SK-N-SH (cell line): ENCODE measurements at regions not wholly inside any gene's neighbourhood (a gene's known extent, or its start where the extent isn't known, plus 50 kb on each side); places are given as distances from the start of the nearest gene placed in this dataset.

Experiments used
- CTCF ChIA-PET: fragments of 300-600, 350-600 bp; formaldehyde crosslinking; extraction: SDS; loops from one replicate; lab custom pipeline; 2021; lab: Yijun Ruan, JAX
- POLR2A ChIA-PET: fragments of 350-600 bp; sonication (Branson Sonifier 250); formaldehyde crosslinking; extraction: SDS; loops from one replicate; lab custom pipeline; 2020; ENCODE audit warnings: antibody characterized with exemption, inconsistent platforms; lab: Yijun Ruan, JAX
- DNase-seq: peaks from one replicate; pipeline ENCODE4 v3.0.0; 2012
- H2AFZ ChIP-seq: fragments of 200-600 bp; sonication (generic); 2 replicates; pipeline ENCODE4 v1.8.1; 2016; ENCODE audit warnings: antibody characterized with exemption, mild to moderate bottlenecking, low read depth
- H3F3A ChIP-seq: fragments of 200-600 bp; sonication (generic); replicated peaks from 2 replicates; pipeline ENCODE3; 2016; ENCODE audit warnings: antibody characterized with exemption, mild to moderate bottlenecking; ENCODE audit not compliant: insufficient read depth
- H3K27ac ChIP-seq, 2 experiments: fragments of 200-500 bp in 1 of 2; fragments of 200-600 bp in 1 of 2; sonication (Bioruptor generic) in 1 of 2; sonication (generic), shearing (Covaris generic) in 1 of 2; 2 replicates each; pipeline versions ENCODE4 v1.5.1 to v1.6.1; 2014 to 2016; ENCODE audit warnings: low read depth in 2 of 2, inconsistent platforms in 1 of 2, low read length in 1 of 2, mild to moderate bottlenecking in 1 of 2, mixed read lengths in 1 of 2
- H3K27me3 ChIP-seq: fragments of 200-600 bp; sonication (generic), shearing (Covaris generic); 2 replicates; pipeline ENCODE4 v1.6.1; 2016; ENCODE audit warnings: mixed run types; ENCODE audit not compliant: insufficient read depth
- H3K36me3 ChIP-seq, 2 experiments: fragments of 200-500 bp in 1 of 2; fragments of 200-600 bp in 1 of 2; sonication (Bioruptor generic) in 1 of 2; sonication (generic) in 1 of 2; replicated peaks in 1 of 2; 2 replicates each; pipeline versions ENCODE3 to v1.5.1; 2014 to 2016; ENCODE audit warnings: low read length in 1 of 2, mild to moderate bottlenecking in 1 of 2; ENCODE audit not compliant: insufficient read depth in 2 of 2, control insufficient read depth in 1 of 2
- H3K4me1 ChIP-seq, 2 experiments: fragments of 200-500 bp in 1 of 2; fragments of 200-600 bp in 1 of 2; sonication (Bioruptor generic) in 1 of 2; sonication (generic), shearing (Covaris generic) in 1 of 2; 2 replicates each; pipeline versions ENCODE4 v1.5.1 to v1.6.1; 2014 to 2016; ENCODE audit warnings: low read depth in 1 of 2, low read length in 1 of 2, mixed run types in 1 of 2; ENCODE audit not compliant: insufficient read depth in 2 of 2, control insufficient read depth in 1 of 2
- H3K4me2 ChIP-seq: fragments of 200-600 bp; sonication (generic), shearing (Covaris generic); 2 replicates; pipeline ENCODE4 v1.6.1; 2017; ENCODE audit warnings: mixed run types
- H3K4me3 ChIP-seq, 2 experiments: fragments of 200-500 bp in 1 of 2; fragments of 200-600 bp in 1 of 2; sonication (Bioruptor generic) in 1 of 2; sonication (generic), shearing (Covaris generic) in 1 of 2; 2 replicates each; pipeline versions ENCODE4 v1.5.1 to v1.8.1; 2014 to 2016; ENCODE audit warnings: low read depth in 2 of 2, inconsistent platforms in 1 of 2, low read length in 1 of 2, mild to moderate bottlenecking in 1 of 2, mixed read lengths in 1 of 2, moderate library complexity in 1 of 2
- H3K79me2 ChIP-seq: fragments of 200-600 bp; sonication (generic); 2 replicates; pipeline ENCODE4 v1.8.1; 2017; ENCODE audit warnings: mild to moderate bottlenecking; ENCODE audit not compliant: insufficient read depth
- H3K9ac ChIP-seq: fragments of 200-600 bp; sonication (generic); 2 replicates; pipeline ENCODE4 v1.6.1; 2017; ENCODE audit warnings: mixed run types
- H3K9me2 ChIP-seq: fragments of 200-600 bp; sonication (generic); 2 replicates; pipeline ENCODE4 v1.6.1; 2017; ENCODE audit warnings: mixed run types
- H3K9me3 ChIP-seq: fragments of 200-600 bp; sonication (generic); 2 replicates; pipeline ENCODE4 v1.6.1; 2017; ENCODE audit warnings: mixed run types, mild to moderate bottlenecking, moderate library complexity
- H4K20me1 ChIP-seq: fragments of 200-600 bp; sonication (generic); 2 replicates; pipeline ENCODE4 v1.6.1; 2017; ENCODE audit warnings: mild to moderate bottlenecking, mixed run types; ENCODE audit not compliant: insufficient read depth
- CHD2 ChIP-seq: fragments of 150-350 bp; IDR thresholded peaks from 2 replicates; pipeline ENCODE4 v1.6.1; 2018; ENCODE audit warnings: low read length; ENCODE audit not compliant: partially characterized antibody
- ELF1 ChIP-seq: IDR thresholded peaks from 2 replicates; pipeline ENCODE4 v1.4.0; 2012
- FOXJ3 ChIP-seq: sonication (generic); formaldehyde crosslinking; IDR thresholded peaks from 2 replicates; pipeline ENCODE4 v1.5.1; 2020; ENCODE audit warnings: mild to moderate bottlenecking, missing genetic modification reagents
- GATA2 ChIP-seq: sonication (generic); formaldehyde crosslinking; IDR thresholded peaks from 2 replicates; pipeline ENCODE4 v1.5.0; 2020; ENCODE audit warnings: mild to moderate bottlenecking, missing genetic modification reagents
- IRF3 ChIP-seq: fragments of 150-350 bp; IDR thresholded peaks from 2 replicates; pipeline ENCODE4 v1.6.1; 2016; ENCODE audit warnings: mild to moderate bottlenecking, low read depth, low read length
- NFIC ChIP-seq: IDR thresholded peaks from 2 replicates; pipeline ENCODE4 v1.4.0; 2012; ENCODE audit warnings: borderline replicate concordance
- NRF1 ChIP-seq: IDR thresholded peaks from 2 replicates; pipeline ENCODE4 v1.6.1; 2012; ENCODE audit warnings: low read depth, mild to moderate bottlenecking, low read length
- POLR2AphosphoS5 ChIP-seq: IDR thresholded peaks from 2 replicates; pipeline ENCODE4 v1.6.1; 2012; ENCODE audit warnings: low read depth, low read length
- RAD21 ChIP-seq: IDR thresholded peaks from 2 replicates; pipeline ENCODE4 v1.6.1; 2012; ENCODE audit warnings: mild to moderate bottlenecking, low read length
- RXRA ChIP-seq: IDR thresholded peaks from 2 replicates; pipeline ENCODE4 v1.4.0; 2012; ENCODE audit warnings: low read depth, mild to moderate bottlenecking, borderline replicate concordance
- SIN3A ChIP-seq: IDR thresholded peaks from 2 replicates; pipeline ENCODE4 v1.6.1; 2012; ENCODE audit warnings: low read depth, mild to moderate bottlenecking, low read length, moderate library complexity, borderline replicate concordance
- USF2 ChIP-seq: fragments of 150-350 bp; IDR thresholded peaks from 2 replicates; pipeline ENCODE4 v1.6.1; 2017; ENCODE audit warnings: antibody characterized with exemption, low read length, low read depth, borderline replicate concordance
- WGBS: methylation state at CpG from one replicate; pipeline ENCODE4 v1.1.6; 2017; ENCODE audit warnings: low lambda C conversion rate; 5-methylcytosine and 5-hydroxymethylcytosine counted together
- TF ChIP-seq, protein P1 (sequence below): IDR thresholded peaks from 2 replicates; pipeline ENCODE4; 2012
- TF ChIP-seq, protein P2 (sequence below): fragments of 200-600 bp; sonication (generic); IDR thresholded peaks from 2 replicates; pipeline ENCODE4 v1.6.1; 2017; ENCODE audit warnings: antibody characterized with exemption, mild to moderate bottlenecking, moderate library complexity

DNA sequence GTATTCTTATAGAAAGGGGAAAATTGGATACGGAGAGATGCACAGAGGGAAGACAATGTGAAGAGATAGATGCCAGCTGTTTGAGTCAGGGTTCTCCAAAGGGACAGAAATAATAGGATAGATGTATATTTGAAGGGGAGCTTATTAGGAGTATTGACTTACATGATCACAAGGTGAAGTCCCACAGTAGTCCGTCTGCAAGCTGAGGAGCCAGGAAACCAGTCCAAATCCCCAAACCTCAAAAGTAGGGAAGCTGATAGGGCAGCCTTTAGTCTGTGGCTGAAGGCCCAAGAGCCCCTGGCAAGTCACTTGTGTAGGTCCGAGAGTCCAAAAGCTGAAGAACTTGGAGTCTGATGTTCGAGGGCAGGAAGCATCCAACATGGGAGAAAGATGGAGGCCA, 569.6 kb upstream of the LARGE1 start:
- 8% methylated on average over 4 of the region's 4 CpGs for WGBS
- CTCF ChIA-PET = no interaction called here

More for the DNA sequence above, 569.6 kb upstream of the LARGE1 start:
- Histone ChIP-seq H3K27me3 (no peaks in the 10 kb centered on the region), H3K9ac (no peak overlapping the region), H2AFZ (no peak overlapping the region), H3K4me3 (no peak overlapping the region), H4K20me1 (no peaks in the 10 kb centered on the region), H3K4me2 (no peak overlapping the region), H3K9me3 (no peaks in the 10 kb centered on the region), H3K27ac (no peak overlapping the region), H3F3A (no peaks in the 10 kb centered on the region), H3K9me2 (no peaks in the 10 kb centered on the region), H3K79me2 (no peaks in the 10 kb centered on the region), H3K36me3 (no peaks in the 10 kb centered on the region), H3K4me1 (no peaks in the 10 kb centered on the region)
- TF ChIP-seq FOXJ3 (CRISPR knock-in tag) (no peak), RAD21 (no peak), GATA2 (CRISPR knock-in tag) (no peak), IRF3 (no peak), RXRA (no peak), POLR2AphosphoS5 (no peak), SIN3A (no peak), NRF1 (no peak), NFIC (no peak), CHD2 (no peak), USF2 (no peak), ELF1 (no peak)
- TF ChIP-seq, protein P1, sequence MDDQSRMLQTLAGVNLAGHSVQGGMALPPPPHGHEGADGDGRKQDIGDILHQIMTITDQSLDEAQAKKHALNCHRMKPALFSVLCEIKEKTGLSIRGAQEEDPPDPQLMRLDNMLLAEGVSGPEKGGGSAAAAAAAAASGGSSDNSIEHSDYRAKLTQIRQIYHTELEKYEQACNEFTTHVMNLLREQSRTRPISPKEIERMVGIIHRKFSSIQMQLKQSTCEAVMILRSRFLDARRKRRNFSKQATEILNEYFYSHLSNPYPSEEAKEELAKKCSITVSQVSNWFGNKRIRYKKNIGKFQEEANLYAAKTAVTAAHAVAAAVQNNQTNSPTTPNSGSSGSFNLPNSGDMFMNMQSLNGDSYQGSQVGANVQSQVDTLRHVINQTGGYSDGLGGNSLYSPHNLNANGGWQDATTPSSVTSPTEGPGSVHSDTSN = no peak
- TF ChIP-seq, protein P2, sequence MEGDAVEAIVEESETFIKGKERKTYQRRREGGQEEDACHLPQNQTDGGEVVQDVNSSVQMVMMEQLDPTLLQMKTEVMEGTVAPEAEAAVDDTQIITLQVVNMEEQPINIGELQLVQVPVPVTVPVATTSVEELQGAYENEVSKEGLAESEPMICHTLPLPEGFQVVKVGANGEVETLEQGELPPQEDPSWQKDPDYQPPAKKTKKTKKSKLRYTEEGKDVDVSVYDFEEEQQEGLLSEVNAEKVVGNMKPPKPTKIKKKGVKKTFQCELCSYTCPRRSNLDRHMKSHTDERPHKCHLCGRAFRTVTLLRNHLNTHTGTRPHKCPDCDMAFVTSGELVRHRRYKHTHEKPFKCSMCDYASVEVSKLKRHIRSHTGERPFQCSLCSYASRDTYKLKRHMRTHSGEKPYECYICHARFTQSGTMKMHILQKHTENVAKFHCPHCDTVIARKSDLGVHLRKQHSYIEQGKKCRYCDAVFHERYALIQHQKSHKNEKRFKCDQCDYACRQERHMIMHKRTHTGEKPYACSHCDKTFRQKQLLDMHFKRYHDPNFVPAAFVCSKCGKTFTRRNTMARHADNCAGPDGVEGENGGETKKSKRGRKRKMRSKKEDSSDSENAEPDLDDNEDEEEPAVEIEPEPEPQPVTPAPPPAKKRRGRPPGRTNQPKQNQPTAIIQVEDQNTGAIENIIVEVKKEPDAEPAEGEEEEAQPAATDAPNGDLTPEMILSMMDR = no peak
- POLR2A ChIA-PET = no interaction called here
- DNase-seq = no peak
